ENCODE measurements at regions not wholly inside any gene's neighbourhood (a gene's known extent, or its start where the extent isn't known, plus 50 kb on each side); places are given as distances from the start of the nearest gene placed in this dataset.
A peak's percentile ranks its signal among the peaks of the same experiment; 100 is the strongest.

GRCh38 chr5:8446179-8446578 is 577.2 kb downstream of the MTRR start:
- Histone ChIP-seq H3K27me3 (replicated peaks; ENCODE audit: control insufficient read depth, insufficient read depth, low read length) (no peaks in the 10 kb centered on the region), H3K4me3 (ENCODE audit: low read depth, low read length) (no peak overlapping the region), H3K36me3 (ENCODE audit: control insufficient read depth, insufficient read depth, low read length) (no peaks in the 10 kb centered on the region), H3K4me1 (no peaks in the 10 kb centered on the region), H3K9me3 (no peaks in the 10 kb centered on the region)
- CTCF ChIA-PET: no interaction called here
- no peak for TF ChIP-seq CTCF (IDR thresholded peaks at IDR 0.05; ENCODE audit: insufficient read depth in 1 of 2, low read depth in 1 of 2, low read length in 1 of 2, severe bottlenecking in 1 of 2, unreplicated experiment in 1 of 2)
- Mint-ChIP-seq H3K27me3 (ENCODE audit: insufficient read depth, unreplicated experiment) (peaks cover 7% of the 10 kb centered on the region), H3K27ac (ENCODE audit: unreplicated experiment) (no peak overlapping the region), H3K4me3 (ENCODE audit: unreplicated experiment) (no peak overlapping the region), H3K36me3 (ENCODE audit: insufficient read depth, unreplicated experiment) (no peaks in the 10 kb centered on the region), H3K9me3 (ENCODE audit: unreplicated experiment) (no peaks in the 10 kb centered on the region), H3K4me1 (ENCODE audit: low read depth, unreplicated experiment) (no peaks in the 10 kb centered on the region)
- no peak for DNase-seq
- intact Hi-C loops (cut with micrococcal nuclease; ENCODE audit: unreplicated experiment): no loop called here
- POLR2A ChIA-PET: no interaction called here
- no TSS peak for BruUV-seq (replicated peaks)

- TF ChIP-seq CTCF (IDR thresholded peaks at IDR 0.05; ENCODE audit: insufficient read depth in 1 of 2, low read depth in 1 of 2, low read length in 1 of 2, severe bottlenecking in 1 of 2, unreplicated experiment in 1 of 2): no peak
- H3K36me3 Mint-ChIP-seq (ENCODE audit: insufficient read depth, unreplicated experiment): peaks cover 24% of the 10 kb centered on the region
- H3K4me3 Mint-ChIP-seq (ENCODE audit: unreplicated experiment): peak overlapping the region; percentile 76
- TSS peak; percentile 92 for BruUV-seq (replicated peaks)
- H3K27ac Mint-ChIP-seq (ENCODE audit: unreplicated experiment): peak overlapping the region; percentile 91
- no peak for DNase-seq
- H3K27me3 Mint-ChIP-seq (ENCODE audit: insufficient read depth, unreplicated experiment): no peaks in the 10 kb centered on the region
- intact Hi-C loops (cut with micrococcal nuclease; ENCODE audit: unreplicated experiment): no loop called here
- CTCF ChIA-PET: no interaction called here
- POLR2A ChIA-PET: interaction anchor here (0.7 to 0.8 kb wide), 2 partner anchors 12 to 588 kb away, joined by 3 read pairs; partner anchors contain the start of genes FASTKD3 and MTRR
- H3K9me3 ChIP-seq: no peaks in the 10 kb centered on the region; the same call in 1 of the 2 replicates
- H3K4me3 ChIP-seq (ENCODE audit: low read depth, low read length): peak overlapping the region; percentile 55
- no peaks in the 10 kb centered on the region for H3K27me3 ChIP-seq (replicated peaks; ENCODE audit: control insufficient read depth, insufficient read depth, low read length)
- H3K9me3 Mint-ChIP-seq (ENCODE audit: unreplicated experiment): no peaks in the 10 kb centered on the region
- H3K4me1 ChIP-seq: peaks cover 12% of the 10 kb centered on the region
- H3K36me3 ChIP-seq (ENCODE audit: control insufficient read depth, insufficient read depth, low read length): no peaks in the 10 kb centered on the region
- H3K4me1 Mint-ChIP-seq (ENCODE audit: low read depth, unreplicated experiment): peaks cover 6% of the 10 kb centered on the region
Measured at GRCh38 chr5:8456846-8457186, 587.9 kb downstream of the MTRR start.

- Mint-ChIP-seq H3K27ac (ENCODE audit: unreplicated experiment) (peak overlapping the region; percentile 91), H3K36me3 (ENCODE audit: insufficient read depth, unreplicated experiment) (peaks cover 24% of the 10 kb centered on the region), H3K9me3 (ENCODE audit: unreplicated experiment) (no peaks in the 10 kb centered on the region), H3K4me3 (ENCODE audit: unreplicated experiment) (peak overlapping the region; percentile 76), H3K27me3 (ENCODE audit: insufficient read depth, unreplicated experiment) (no peaks in the 10 kb centered on the region), H3K4me1 (ENCODE audit: low read depth, unreplicated experiment) (peaks cover 6% of the 10 kb centered on the region)
- Histone ChIP-seq H3K27me3 (replicated peaks; ENCODE audit: control insufficient read depth, insufficient read depth, low read length) (no peaks in the 10 kb centered on the region), H3K4me1 (peaks cover 12% of the 10 kb centered on the region), H3K9me3 (no peaks in the 10 kb centered on the region; the same call in 1 of the 2 replicates), H3K36me3 (ENCODE audit: control insufficient read depth, insufficient read depth, low read length) (no peaks in the 10 kb centered on the region), H3K4me3 (ENCODE audit: low read depth, low read length) (peak overlapping the region; percentile 55)
- intact Hi-C loops (cut with micrococcal nuclease; ENCODE audit: unreplicated experiment): no loop called here
- CTCF ChIA-PET: no interaction called here
- TF ChIP-seq CTCF (IDR thresholded peaks at IDR 0.05; ENCODE audit: insufficient read depth in 1 of 2, low read depth in 1 of 2, low read length in 1 of 2, severe bottlenecking in 1 of 2, unreplicated experiment in 1 of 2): no peak
- POLR2A ChIA-PET: interaction anchor here (0.7 to 0.8 kb wide), 2 partner anchors 12 to 589 kb away, joined by 3 read pairs; partner anchors contain the start of genes FASTKD3 and MTRR
- DNase-seq: peak; percentile 94 to 96
- BruUV-seq (replicated peaks): no TSS peak
Measured at GRCh38 chr5:8457187-8458037, 588.5 kb downstream of the MTRR start.

Measured in Caco-2 (cell line).